OCI-LY7 (cell line): ENCODE measurements at regions not wholly inside any gene's neighbourhood (a gene's known extent, or its start where the extent isn't known, plus 50 kb on each side); places are given as distances from the start of the nearest gene placed in this dataset.
"Not testable (repeated sequence)": the region's sequence is repeated elsewhere in the genome, so short reads cannot be mapped to it uniquely, and the experiment has no call there.

Source experiments
- EZH2phosphoT487 ChIP-seq: fragments of 200-600 bp; sonication (generic); IDR thresholded peaks from 2 replicates; pipeline ENCODE4 v1.6.1; 2018; ENCODE audit warnings: low read depth, borderline replicate concordance, mild to moderate bottlenecking, mixed run types, antibody characterized with exemption, low read length, moderate library complexity, mixed read lengths
- TF ChIP-seq, protein P1 (sequence below): fragments of 200-600 bp; sonication (generic); conservative IDR thresholded peaks from 2 replicates; pipeline ENCODE4 v1.5.1; 2014; ENCODE audit warnings: mild to moderate bottlenecking, antibody characterized with exemption, low read length, moderate library complexity, mixed read lengths

DNA sequence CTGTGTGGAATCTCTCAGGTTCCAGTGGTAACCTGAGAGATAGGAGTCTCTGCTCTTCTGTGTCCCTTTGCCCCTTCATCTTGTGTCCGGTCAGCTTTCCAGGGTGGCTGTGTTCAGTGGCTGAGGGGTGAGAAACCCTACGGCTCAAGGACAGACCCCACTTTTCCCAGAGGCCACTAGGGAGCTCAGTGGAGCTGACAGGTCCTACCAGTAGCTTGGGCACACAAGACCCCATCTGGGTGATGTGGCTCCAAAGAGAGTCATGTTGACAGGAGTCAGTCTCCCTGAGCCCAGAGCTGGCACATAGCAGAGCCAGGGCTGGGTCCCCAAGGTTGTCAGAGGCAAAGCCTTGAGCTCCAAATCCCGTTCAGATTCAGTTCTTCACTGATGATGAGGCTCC, 54.3 kb upstream of the POTEG start:
- TF ChIP-seq, protein P1, sequence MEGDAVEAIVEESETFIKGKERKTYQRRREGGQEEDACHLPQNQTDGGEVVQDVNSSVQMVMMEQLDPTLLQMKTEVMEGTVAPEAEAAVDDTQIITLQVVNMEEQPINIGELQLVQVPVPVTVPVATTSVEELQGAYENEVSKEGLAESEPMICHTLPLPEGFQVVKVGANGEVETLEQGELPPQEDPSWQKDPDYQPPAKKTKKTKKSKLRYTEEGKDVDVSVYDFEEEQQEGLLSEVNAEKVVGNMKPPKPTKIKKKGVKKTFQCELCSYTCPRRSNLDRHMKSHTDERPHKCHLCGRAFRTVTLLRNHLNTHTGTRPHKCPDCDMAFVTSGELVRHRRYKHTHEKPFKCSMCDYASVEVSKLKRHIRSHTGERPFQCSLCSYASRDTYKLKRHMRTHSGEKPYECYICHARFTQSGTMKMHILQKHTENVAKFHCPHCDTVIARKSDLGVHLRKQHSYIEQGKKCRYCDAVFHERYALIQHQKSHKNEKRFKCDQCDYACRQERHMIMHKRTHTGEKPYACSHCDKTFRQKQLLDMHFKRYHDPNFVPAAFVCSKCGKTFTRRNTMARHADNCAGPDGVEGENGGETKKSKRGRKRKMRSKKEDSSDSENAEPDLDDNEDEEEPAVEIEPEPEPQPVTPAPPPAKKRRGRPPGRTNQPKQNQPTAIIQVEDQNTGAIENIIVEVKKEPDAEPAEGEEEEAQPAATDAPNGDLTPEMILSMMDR: not testable (repeated sequence)
- TF ChIP-seq EZH2phosphoT487: not testable (repeated sequence)
